GM12891 (cell line): ENCODE measurements at regions not wholly inside any gene's neighbourhood (a gene's known extent, or its start where the extent isn't known, plus 50 kb on each side); places are given as distances from the start of the nearest gene placed in this dataset.

Source experiments
- PAX5 ChIP-seq: IDR thresholded peaks from 2 replicates; pipeline ENCODE4 v1.6.1; 2011; ENCODE audit warnings: low read length, moderate library complexity, mild to moderate bottlenecking; ENCODE audit not compliant: insufficient read depth, severe bottlenecking
- POLR2A ChIP-seq: IDR thresholded peaks from 2 replicates; pipeline ENCODE4 v1.6.1; 2011; ENCODE audit warnings: low read depth, low read length, control low read depth
- POLR2AphosphoS5 ChIP-seq: IDR thresholded peaks from 2 replicates; pipeline ENCODE4 v1.6.1; 2011; ENCODE audit warnings: low read depth, low read length, control low read depth
- SPI1 ChIP-seq: IDR thresholded peaks from 2 replicates; pipeline ENCODE4 v1.6.1; 2011; ENCODE audit warnings: low read depth, low read length, control low read depth

DNA sequence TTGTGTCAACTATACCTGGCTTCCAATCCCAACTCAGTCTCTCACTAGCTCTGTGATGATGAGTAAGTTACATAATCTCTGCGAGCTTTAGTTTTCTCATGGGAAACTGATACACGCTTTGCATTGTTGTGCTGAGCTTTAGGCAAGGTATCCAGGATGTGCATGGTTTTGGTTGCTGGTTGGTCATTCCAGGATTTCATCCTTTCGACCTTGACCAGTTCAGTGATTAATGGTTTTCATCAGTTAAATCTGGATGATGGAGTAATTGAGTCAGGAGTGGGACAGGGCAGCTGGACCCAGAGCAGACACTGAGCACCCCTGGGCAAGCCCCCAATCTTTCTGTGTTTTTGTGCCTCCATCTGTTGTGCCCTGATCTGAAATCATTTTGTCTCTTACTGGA lies 417.3 kb upstream of the CADM1 start:
- no peak for TF ChIP-seq SPI1
- no peak for TF ChIP-seq PAX5
- TF ChIP-seq POLR2AphosphoS5: no peak
- no peak for TF ChIP-seq POLR2A
